Activated T-cell treated with anti-CD3 and anti-CD28 coated beads for 48 hours (primary cell): ENCODE measurements at regions not wholly inside any gene's neighbourhood (a gene's known extent, or its start where the extent isn't known, plus 50 kb on each side); places are given as distances from the start of the nearest gene placed in this dataset.

Experiments
- DNase-seq: peaks from one replicate; pipeline ENCODE4 v3.0.0-alpha.2; 2020; ENCODE audit warnings: low read depth

GRCh38 chr2:5339473-5339872, 352.7 kb upstream of the SOX11 start:
- no peak for DNase-seq

GRCh38 chr2:5343785-5344335, 348.3 kb upstream of the SOX11 start:
- DNase-seq: no peak

GRCh38 chr2:5352286-5352685, 339.9 kb upstream of the SOX11 start:
- no peak for DNase-seq

GRCh38 chr2:5353565-5353964, 338.6 kb upstream of the SOX11 start:
- DNase-seq: no peak

- DNase-seq: no peak
Observed at GRCh38 chr2:5359397-5359796, 332.8 kb upstream of the SOX11 start.

- no peak for DNase-seq
Observed at GRCh38 chr2:5360081-5360480, 332.1 kb upstream of the SOX11 start.

GRCh38 chr2:5364361-5364760, 327.8 kb upstream of the SOX11 start:
- DNase-seq: no peak

GRCh38 chr2:5365871-5366461, 326.2 kb upstream of the SOX11 start:
- DNase-seq: peak; percentile 55

- DNase-seq: no peak
Observed at GRCh38 chr2:5367321-5367720, 324.9 kb upstream of the SOX11 start.

GRCh38 chr2:5368263-5368662, 323.9 kb upstream of the SOX11 start:
- DNase-seq: no peak

GRCh38 chr2:5369510-5369909, 322.7 kb upstream of the SOX11 start:
- no peak for DNase-seq

GRCh38 chr2:5370158-5370557, 322.0 kb upstream of the SOX11 start:
- DNase-seq: no peak

GRCh38 chr2:5372141-5372540, 320.0 kb upstream of the SOX11 start:
- no peak for DNase-seq

GRCh38 chr2:5373200-5373599, 319.0 kb upstream of the SOX11 start:
- DNase-seq: no peak

GRCh38 chr2:5374762-5375161, 317.4 kb upstream of the SOX11 start:
- no peak for DNase-seq

- DNase-seq: no peak
Observed at GRCh38 chr2:5377323-5377722, 314.9 kb upstream of the SOX11 start.

- no peak for DNase-seq
Observed at GRCh38 chr2:5379811-5380210, 312.4 kb upstream of the SOX11 start.

- DNase-seq: no peak
Observed at GRCh38 chr2:5385596-5385995, 306.6 kb upstream of the SOX11 start.

GRCh38 chr2:5387406-5387805, 304.8 kb upstream of the SOX11 start:
- no peak for DNase-seq

GRCh38 chr2:5389740-5390139, 302.4 kb upstream of the SOX11 start:
- no peak for DNase-seq

GRCh38 chr2:5391362-5391761, 300.8 kb upstream of the SOX11 start:
- DNase-seq: no peak

- DNase-seq: no peak
Observed at GRCh38 chr2:5392658-5393057, 299.5 kb upstream of the SOX11 start.

- no peak for DNase-seq
Observed at GRCh38 chr2:5393474-5393873, 298.7 kb upstream of the SOX11 start.

GRCh38 chr2:5394223-5394622, 298.0 kb upstream of the SOX11 start:
- DNase-seq: no peak
